ENCODE measurements at regions not wholly inside any gene's neighbourhood (a gene's known extent, or its start where the extent isn't known, plus 50 kb on each side); places are given as distances from the start of the nearest gene placed in this dataset.

DNA sequence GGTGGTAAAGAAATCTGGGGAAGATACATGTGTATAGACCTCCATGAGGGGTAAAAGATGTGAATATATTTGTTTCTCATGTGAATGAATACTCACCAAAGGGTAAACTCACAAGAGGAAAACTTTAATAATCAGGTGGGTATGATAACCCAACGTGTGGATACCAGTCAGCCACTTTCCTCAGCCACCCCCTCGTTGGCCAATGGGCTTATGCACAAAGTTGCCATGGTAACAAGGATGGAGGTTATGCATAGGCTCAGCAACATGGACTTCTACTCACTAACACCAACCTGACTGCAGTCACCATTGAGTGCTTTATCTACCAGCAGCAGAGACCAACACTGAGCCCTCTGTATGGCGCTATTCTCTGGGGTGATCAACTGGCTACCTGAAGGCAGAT lies 424.4 kb downstream of the DUSP10 start:
- Mint-ChIP-seq H3K27ac (no peak overlapping the region), H3K4me3 (no peak overlapping the region), H3K9me3 (peaks cover 4% of the 10 kb centered on the region), H3K36me3 (no peaks in the 10 kb centered on the region), H3K4me1 (ENCODE audit: unreplicated experiment) (no peaks in the 10 kb centered on the region), H3K27me3 (peaks cover 8% of the 10 kb centered on the region)
- no peak for DNase-seq (ENCODE audit: extremely low spot score, unreplicated experiment)
- TF ChIP-seq, protein P1, sequence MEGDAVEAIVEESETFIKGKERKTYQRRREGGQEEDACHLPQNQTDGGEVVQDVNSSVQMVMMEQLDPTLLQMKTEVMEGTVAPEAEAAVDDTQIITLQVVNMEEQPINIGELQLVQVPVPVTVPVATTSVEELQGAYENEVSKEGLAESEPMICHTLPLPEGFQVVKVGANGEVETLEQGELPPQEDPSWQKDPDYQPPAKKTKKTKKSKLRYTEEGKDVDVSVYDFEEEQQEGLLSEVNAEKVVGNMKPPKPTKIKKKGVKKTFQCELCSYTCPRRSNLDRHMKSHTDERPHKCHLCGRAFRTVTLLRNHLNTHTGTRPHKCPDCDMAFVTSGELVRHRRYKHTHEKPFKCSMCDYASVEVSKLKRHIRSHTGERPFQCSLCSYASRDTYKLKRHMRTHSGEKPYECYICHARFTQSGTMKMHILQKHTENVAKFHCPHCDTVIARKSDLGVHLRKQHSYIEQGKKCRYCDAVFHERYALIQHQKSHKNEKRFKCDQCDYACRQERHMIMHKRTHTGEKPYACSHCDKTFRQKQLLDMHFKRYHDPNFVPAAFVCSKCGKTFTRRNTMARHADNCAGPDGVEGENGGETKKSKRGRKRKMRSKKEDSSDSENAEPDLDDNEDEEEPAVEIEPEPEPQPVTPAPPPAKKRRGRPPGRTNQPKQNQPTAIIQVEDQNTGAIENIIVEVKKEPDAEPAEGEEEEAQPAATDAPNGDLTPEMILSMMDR (conservative IDR thresholded peaks at IDR 0.05) = no peak

DNA sequence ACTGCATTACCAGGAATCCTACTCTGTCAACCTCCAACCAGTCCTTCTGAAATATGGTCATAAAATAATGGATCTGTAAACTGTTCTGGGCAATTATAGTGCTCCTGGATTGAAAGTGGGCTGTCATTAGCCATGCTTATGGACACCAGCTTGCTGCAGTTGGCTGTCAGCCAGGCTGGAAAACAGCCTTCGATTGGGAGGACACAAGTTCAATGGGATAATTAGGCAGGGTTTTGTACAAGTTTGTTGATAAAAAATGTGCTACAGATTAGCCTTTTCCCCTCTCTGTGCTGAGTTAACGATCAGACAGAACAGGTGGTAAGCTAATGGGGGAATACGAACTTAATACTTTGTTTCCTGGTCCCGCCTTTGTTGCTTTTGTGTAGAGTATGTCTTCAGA lies 413.9 kb downstream of the DUSP10 start:
- Mint-ChIP-seq H3K9me3 (peaks cover 6% of the 10 kb centered on the region), H3K27me3 (peaks cover 11% of the 10 kb centered on the region), H3K27ac (no peak overlapping the region), H3K36me3 (no peaks in the 10 kb centered on the region), H3K4me1 (ENCODE audit: unreplicated experiment) (no peaks in the 10 kb centered on the region), H3K4me3 (no peak overlapping the region)
- DNase-seq (ENCODE audit: extremely low spot score, unreplicated experiment) = no peak
- TF ChIP-seq, protein P1 (conservative IDR thresholded peaks at IDR 0.05) = no peak

DNA sequence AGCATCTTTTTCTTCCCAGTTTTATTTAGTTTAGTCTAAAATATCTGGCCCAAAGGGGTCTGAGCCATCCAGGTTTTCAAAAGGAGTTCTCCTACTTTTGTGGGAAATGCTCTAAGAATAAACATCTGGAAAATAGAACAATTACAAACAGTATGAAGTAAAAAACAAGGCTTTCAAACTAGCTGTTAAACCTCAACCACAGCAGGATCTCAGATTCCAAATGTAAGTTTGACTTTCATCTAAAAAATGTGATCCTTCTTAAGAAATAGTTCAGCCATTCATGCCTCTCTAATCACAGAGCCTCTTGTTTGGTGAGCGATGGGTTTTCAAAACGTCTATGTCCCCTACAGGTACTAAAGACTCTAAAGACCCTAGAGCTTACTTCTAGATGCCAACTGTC lies 413.5 kb downstream of the DUSP10 start:
- H3K9me3 Mint-ChIP-seq = peaks cover 6% of the 10 kb centered on the region
- TF ChIP-seq, protein P1 (conservative IDR thresholded peaks at IDR 0.05) = no peak
- H3K4me1 Mint-ChIP-seq (ENCODE audit: unreplicated experiment) = no peaks in the 10 kb centered on the region
- H3K27me3 Mint-ChIP-seq = peaks cover 8% of the 10 kb centered on the region
- H3K36me3 Mint-ChIP-seq = no peaks in the 10 kb centered on the region
- H3K4me3 Mint-ChIP-seq = no peak overlapping the region
- no peak for DNase-seq (ENCODE audit: extremely low spot score, unreplicated experiment)
- no peak overlapping the region for H3K27ac Mint-ChIP-seq

DNA sequence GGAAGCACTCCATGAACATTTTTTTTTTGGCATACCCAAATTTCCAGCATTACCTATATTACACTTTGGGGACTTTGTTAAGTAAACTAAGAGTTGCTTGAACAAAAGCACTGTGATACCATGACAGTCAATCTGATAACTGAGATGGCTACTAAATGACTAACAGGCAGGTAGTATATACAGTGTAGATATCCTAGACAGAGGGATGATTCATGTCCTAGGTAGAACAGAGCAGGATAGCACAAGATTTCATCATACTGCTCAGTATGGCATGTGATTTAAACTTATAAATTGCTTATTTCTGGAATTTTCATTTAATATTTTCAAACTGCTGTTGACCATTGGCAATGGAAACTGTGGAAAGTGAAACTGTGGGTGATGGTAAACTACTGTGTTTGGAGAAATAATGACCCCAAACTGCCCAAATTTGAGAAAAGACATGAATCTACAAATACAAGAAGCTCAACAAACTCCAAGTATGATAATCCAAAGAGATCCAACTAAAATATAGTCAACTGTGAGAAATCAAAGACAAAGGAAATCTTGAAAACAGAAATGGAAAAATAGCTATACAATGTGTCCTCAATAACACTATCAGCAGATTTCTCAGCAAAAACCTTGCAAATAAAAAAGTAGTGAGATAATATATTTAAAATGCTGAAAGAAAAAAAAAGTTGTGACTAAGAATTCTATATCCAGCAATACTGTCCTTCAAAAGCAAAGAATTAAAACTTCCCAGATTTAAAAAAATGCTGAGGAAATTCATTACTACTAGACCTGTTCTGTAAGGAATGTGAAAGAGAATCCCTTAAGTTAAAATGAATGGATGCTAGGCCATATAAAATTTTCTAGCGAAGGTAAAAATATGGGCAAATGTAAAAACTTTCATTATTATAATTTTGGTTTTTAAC lies 410.4 kb downstream of the DUSP10 start:
- Mint-ChIP-seq H3K4me3 (no peak overlapping the region), H3K9me3 (peaks cover 6% of the 10 kb centered on the region), H3K27ac (no peak overlapping the region), H3K36me3 (no peaks in the 10 kb centered on the region), H3K27me3 (peaks cover 3% of the 10 kb centered on the region), H3K4me1 (ENCODE audit: unreplicated experiment) (peaks cover 14% of the 10 kb centered on the region)
- TF ChIP-seq, protein P1 (conservative IDR thresholded peaks at IDR 0.05) = no peak
- no peak for DNase-seq (ENCODE audit: extremely low spot score, unreplicated experiment)

DNA sequence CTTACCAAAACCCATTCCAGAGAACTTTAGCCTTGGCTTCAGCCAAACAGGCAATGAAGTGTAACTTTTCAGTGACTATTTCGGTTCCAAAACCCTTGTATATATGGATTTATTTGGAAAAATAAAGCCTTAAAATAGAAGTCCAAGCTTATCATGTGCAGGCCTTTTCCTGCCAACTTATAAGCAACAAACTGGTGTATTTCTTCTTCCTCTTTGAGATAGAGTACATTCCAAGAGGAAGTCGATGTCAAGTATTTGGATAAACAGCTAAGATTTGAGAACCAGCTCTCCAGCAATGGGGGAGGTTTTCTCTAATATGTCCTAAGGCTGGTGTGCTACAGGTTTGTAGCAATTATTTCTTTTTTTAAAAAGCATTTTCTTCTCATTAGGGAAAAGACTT lies 407.8 kb downstream of the DUSP10 start:
- no peak overlapping the region for H3K4me3 Mint-ChIP-seq
- H3K9me3 Mint-ChIP-seq = peaks cover 6% of the 10 kb centered on the region
- H3K4me1 Mint-ChIP-seq (ENCODE audit: unreplicated experiment) = peaks cover 14% of the 10 kb centered on the region
- DNase-seq (ENCODE audit: extremely low spot score, unreplicated experiment) = no peak
- no peaks in the 10 kb centered on the region for H3K36me3 Mint-ChIP-seq
- TF ChIP-seq, protein P1 (conservative IDR thresholded peaks at IDR 0.05) = no peak
- peaks cover 6% of the 10 kb centered on the region for H3K27me3 Mint-ChIP-seq
- no peak overlapping the region for H3K27ac Mint-ChIP-seq

Data from type B pancreatic cell (in vitro differentiated cells).